ENCODE measurements at regions not wholly inside any gene's neighbourhood (a gene's known extent, or its start where the extent isn't known, plus 50 kb on each side); places are given as distances from the start of the nearest gene placed in this dataset.
A peak's percentile ranks its signal among the peaks of the same experiment; 100 is the strongest.

DNA sequence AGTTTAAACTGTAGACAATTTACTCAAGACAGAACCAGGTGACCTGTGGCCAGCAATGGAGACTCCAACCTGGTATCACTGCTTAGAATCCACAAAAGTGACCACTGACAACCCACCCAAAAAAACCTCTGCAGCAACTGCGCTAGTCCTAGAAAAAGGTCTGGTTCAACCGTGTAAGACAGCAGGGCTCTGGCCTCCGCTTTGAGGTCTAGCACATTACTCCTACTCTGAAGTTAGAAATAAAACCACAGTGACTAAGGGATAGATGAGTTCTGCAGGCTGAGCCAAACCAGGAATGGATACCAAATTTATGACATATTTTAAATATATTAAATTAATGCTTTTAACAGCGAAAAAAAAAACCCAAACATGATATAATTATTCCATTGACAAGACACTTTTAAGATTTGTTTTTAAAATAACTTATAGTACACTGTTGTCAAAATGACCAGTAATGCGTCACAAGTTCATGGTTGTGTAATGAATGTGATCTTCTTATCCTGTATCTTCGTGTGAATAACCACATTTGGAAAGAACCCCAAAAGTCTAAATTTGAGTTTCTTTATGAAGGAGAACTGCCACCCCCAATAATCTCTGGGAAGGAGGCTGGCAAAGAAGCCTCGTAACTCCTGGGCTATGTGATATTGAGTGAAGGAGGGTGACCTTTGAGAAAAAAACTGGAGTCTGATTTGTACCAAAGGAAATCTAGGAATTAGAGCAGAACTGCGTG, 101.9 kb upstream of the SLC44A1 start:
- DNase-seq = no peak
- TF ChIP-seq, protein P1, sequence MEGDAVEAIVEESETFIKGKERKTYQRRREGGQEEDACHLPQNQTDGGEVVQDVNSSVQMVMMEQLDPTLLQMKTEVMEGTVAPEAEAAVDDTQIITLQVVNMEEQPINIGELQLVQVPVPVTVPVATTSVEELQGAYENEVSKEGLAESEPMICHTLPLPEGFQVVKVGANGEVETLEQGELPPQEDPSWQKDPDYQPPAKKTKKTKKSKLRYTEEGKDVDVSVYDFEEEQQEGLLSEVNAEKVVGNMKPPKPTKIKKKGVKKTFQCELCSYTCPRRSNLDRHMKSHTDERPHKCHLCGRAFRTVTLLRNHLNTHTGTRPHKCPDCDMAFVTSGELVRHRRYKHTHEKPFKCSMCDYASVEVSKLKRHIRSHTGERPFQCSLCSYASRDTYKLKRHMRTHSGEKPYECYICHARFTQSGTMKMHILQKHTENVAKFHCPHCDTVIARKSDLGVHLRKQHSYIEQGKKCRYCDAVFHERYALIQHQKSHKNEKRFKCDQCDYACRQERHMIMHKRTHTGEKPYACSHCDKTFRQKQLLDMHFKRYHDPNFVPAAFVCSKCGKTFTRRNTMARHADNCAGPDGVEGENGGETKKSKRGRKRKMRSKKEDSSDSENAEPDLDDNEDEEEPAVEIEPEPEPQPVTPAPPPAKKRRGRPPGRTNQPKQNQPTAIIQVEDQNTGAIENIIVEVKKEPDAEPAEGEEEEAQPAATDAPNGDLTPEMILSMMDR (IDR thresholded peaks at IDR 0.05; ENCODE audit: low read depth, low read length) = no peak
- H3K4me1 ChIP-seq = peaks cover 7% of the 10 kb centered on the region; the same call in 1 of the 2 replicates
- no peaks in the 10 kb centered on the region for H3K9me3 ChIP-seq
- no peaks in the 10 kb centered on the region; the same call in 1 of the 2 replicates for H3K27me3 ChIP-seq
- no peak overlapping the region for H3K4me3 ChIP-seq (ENCODE audit: low read depth, low read length)
- H3K36me3 ChIP-seq = no peaks in the 10 kb centered on the region

DNA sequence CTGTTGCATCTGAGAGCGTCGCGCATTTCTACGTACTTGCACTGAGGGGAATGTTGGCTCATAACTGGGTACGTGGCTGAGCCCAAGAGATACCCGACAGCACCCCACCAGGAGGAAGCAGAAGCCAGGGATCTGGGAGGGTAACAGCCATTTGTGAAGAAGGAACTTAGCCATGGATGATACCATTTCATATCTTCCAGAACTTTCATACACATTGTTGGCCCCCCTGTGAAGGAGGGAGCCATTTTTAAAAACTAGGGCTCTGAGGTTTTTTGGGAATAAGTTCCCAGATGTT, 101.4 kb upstream of the SLC44A1 start:
- H3K9me3 ChIP-seq = no peaks in the 10 kb centered on the region
- TF ChIP-seq, protein P1 (IDR thresholded peaks at IDR 0.05; ENCODE audit: low read depth, low read length) = no peak
- H3K4me1 ChIP-seq = peaks cover 7% of the 10 kb centered on the region; the same call in 1 of the 2 replicates
- H3K4me3 ChIP-seq (ENCODE audit: low read depth, low read length) = no peak overlapping the region
- no peaks in the 10 kb centered on the region; the same call in 1 of the 2 replicates for H3K27me3 ChIP-seq
- no peak for DNase-seq
- H3K36me3 ChIP-seq = no peaks in the 10 kb centered on the region

DNA sequence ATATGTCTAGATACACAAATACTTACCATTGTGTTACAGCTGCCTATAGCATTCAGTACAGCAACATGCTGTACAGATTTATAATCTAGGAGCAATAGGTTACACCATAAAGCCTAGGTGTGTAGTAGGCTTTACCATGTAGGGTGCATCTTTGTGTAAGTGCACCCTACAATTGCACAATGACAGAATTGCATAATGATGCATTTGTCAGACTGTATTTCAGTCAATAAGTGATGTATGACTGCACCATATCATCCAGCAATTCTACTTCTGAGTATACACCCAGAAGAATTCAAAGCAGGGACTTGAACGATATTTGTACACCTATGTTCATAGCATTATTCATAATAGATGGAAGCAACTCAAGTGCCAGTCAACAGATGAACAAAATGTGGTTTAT, 100.4 kb upstream of the SLC44A1 start:
- DNase-seq = no peak
- H3K4me3 ChIP-seq (ENCODE audit: low read depth, low read length) = no peak overlapping the region
- TF ChIP-seq, protein P1 (IDR thresholded peaks at IDR 0.05; ENCODE audit: low read depth, low read length) = no peak

DNA sequence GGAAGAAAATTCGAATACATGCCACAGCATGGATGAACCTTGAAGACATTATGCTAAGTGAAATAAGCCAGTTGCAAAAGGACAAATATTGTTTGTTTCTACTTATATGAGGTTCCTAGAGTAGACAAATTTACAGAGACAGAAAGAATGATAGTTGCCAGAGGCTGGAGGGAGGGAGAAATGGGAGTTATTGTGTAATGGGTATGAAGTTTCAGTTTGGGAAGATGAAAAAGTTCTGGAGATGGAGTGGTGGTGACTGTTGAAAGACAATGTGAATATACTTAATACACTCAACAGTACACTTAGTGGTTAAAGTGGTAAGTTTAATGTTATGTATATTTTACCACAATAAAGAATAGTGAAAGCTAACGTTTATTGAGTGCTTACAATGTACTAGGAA, 99.6 kb upstream of the SLC44A1 start:
- Histone ChIP-seq H3K4me3 (ENCODE audit: low read depth, low read length) (no peak overlapping the region), H3K27me3 (no peaks in the 10 kb centered on the region; the same call in 1 of the 2 replicates), H3K36me3 (no peaks in the 10 kb centered on the region), H3K9me3 (no peaks in the 10 kb centered on the region), H3K4me1 (peaks cover 7% of the 10 kb centered on the region; the same call in 1 of the 2 replicates)
- TF ChIP-seq, protein P1 (IDR thresholded peaks at IDR 0.05; ENCODE audit: low read depth, low read length) = no peak
- DNase-seq = no peak

More for the DNA sequence above, 100.4 kb upstream of the SLC44A1 start:
- Histone ChIP-seq H3K4me1 (peaks cover 7% of the 10 kb centered on the region; the same call in 1 of the 2 replicates), H3K36me3 (no peaks in the 10 kb centered on the region), H3K27me3 (no peaks in the 10 kb centered on the region; the same call in 1 of the 2 replicates), H3K9me3 (no peaks in the 10 kb centered on the region)

DNA sequence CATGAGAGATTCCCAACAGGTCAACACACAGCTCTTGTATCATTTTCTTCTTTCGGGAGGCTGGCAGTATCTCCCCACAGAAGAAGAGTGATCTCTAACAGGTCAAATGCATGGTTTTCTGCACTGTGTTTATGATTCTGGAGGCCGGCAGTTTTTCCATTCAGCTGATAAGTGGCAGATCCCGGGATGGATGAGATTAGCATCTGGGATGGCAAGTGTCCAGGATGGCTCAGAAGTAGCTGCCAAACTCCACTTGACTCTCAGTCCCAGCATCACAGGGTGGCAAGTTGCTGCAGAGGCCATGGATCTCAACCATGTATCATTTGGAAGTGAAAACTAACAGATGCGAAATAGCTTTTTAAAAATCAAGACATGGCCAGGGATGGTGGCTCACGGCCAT, 97.8 kb upstream of the SLC44A1 start:
- no peaks in the 10 kb centered on the region for H3K9me3 ChIP-seq
- no peaks in the 10 kb centered on the region; the same call in 1 of the 2 replicates for H3K27me3 ChIP-seq
- peaks cover 7% of the 10 kb centered on the region; the same call in 1 of the 2 replicates for H3K4me1 ChIP-seq
- no peaks in the 10 kb centered on the region for H3K36me3 ChIP-seq
- no peak overlapping the region for H3K4me3 ChIP-seq (ENCODE audit: low read depth, low read length)
- TF ChIP-seq, protein P1 (IDR thresholded peaks at IDR 0.05; ENCODE audit: low read depth, low read length) = no peak
- peak; percentile 15 for DNase-seq

DNA sequence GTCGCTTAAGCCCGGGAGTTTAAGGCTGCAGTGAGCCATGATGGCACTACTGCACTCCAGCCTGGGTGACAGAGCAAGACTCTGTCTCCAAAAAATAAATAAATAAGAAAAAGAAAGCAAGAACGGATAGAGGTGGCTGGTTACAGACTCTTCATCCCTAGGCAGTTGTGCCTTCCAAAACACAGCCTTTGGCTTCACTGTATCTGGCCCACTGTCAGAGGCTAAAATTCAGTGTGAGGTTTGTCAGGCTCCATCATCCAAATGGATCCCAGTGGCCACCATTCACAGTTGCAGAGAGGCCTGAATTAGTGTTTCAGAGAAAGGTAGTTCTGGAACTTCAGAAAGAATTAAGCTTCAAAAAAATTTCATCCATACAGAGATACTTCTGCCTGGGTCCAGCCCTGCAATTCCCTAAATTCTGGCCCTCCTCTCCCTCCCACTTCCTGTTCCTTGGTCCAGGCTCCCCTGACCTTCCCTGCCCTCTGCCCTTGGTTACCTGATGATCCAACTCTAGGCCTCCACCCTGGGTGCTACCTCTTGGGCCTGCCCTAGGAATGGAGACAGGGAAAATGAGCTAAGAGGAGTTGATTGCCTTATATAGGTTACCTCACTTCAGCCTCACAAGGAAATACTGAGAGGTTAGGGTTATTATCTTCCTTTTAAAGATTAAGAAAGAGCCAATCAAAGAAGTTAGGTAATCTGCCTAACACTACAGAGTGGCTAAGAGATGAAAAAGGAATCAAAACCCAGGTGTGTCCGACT, 97.2 kb upstream of the SLC44A1 start:
- TF ChIP-seq, protein P1 (IDR thresholded peaks at IDR 0.05; ENCODE audit: low read depth, low read length) = no peak
- H3K27me3 ChIP-seq = no peaks in the 10 kb centered on the region
- no peak overlapping the region for H3K4me3 ChIP-seq (ENCODE audit: low read depth, low read length)
- H3K36me3 ChIP-seq = no peaks in the 10 kb centered on the region
- H3K4me1 ChIP-seq = peaks cover 7% of the 10 kb centered on the region; the same call in 1 of the 2 replicates
- no peaks in the 10 kb centered on the region for H3K9me3 ChIP-seq
- DNase-seq = no peak
